ENCODE measurements at regions not wholly inside any gene's neighbourhood (a gene's known extent, or its start where the extent isn't known, plus 50 kb on each side); places are given as distances from the start of the nearest gene placed in this dataset.

GRCh38 chr6:50524341-50524740 is 189.0 kb upstream of the TFAP2D start:
- TF ChIP-seq, protein P1, sequence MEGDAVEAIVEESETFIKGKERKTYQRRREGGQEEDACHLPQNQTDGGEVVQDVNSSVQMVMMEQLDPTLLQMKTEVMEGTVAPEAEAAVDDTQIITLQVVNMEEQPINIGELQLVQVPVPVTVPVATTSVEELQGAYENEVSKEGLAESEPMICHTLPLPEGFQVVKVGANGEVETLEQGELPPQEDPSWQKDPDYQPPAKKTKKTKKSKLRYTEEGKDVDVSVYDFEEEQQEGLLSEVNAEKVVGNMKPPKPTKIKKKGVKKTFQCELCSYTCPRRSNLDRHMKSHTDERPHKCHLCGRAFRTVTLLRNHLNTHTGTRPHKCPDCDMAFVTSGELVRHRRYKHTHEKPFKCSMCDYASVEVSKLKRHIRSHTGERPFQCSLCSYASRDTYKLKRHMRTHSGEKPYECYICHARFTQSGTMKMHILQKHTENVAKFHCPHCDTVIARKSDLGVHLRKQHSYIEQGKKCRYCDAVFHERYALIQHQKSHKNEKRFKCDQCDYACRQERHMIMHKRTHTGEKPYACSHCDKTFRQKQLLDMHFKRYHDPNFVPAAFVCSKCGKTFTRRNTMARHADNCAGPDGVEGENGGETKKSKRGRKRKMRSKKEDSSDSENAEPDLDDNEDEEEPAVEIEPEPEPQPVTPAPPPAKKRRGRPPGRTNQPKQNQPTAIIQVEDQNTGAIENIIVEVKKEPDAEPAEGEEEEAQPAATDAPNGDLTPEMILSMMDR (IDR thresholded peaks at IDR 0.05): no peak
- no peak for TF ChIP-seq POLR2A (IDR thresholded peaks at IDR 0.05)
